ENCODE measurements at regions not wholly inside any gene's neighbourhood (a gene's known extent, or its start where the extent isn't known, plus 50 kb on each side); places are given as distances from the start of the nearest gene placed in this dataset.

GRCh38 chr16:73545290-73545689 lies 497.4 kb upstream of the ZFHX3 start:
- TF ChIP-seq CTCF (IDR thresholded peaks at IDR 0.05) (no peak), POLR2A (IDR thresholded peaks at IDR 0.05) (no peak)

Data from right lobe of liver (tissue), 4 donors.